ENCODE measurements at regions not wholly inside any gene's neighbourhood (a gene's known extent, or its start where the extent isn't known, plus 50 kb on each side); places are given as distances from the start of the nearest gene placed in this dataset.

DNA sequence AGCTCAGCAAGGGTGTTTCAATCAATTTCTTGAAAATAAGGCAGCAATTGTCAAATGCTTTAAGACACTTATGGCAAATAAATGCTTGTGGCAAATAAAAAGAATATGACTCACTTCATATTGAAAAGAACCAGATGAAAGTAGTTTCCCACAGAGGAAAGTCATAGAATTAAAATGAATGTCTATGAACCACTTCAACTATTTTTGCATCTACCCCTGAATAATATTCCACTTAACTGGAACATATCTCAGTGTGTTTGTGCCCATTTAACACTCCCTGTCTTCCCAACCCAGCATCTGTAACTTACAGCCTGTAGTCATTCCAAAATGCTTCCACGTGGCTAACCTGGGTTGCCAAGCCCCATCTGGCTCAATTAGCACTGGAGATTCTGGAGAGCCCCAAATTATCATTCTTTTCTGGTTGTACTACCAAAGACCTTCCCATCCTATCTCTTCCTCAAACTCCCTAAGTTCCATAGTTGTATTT is 84.7 kb downstream of the FEM1C start:
- TF ChIP-seq, protein P1, sequence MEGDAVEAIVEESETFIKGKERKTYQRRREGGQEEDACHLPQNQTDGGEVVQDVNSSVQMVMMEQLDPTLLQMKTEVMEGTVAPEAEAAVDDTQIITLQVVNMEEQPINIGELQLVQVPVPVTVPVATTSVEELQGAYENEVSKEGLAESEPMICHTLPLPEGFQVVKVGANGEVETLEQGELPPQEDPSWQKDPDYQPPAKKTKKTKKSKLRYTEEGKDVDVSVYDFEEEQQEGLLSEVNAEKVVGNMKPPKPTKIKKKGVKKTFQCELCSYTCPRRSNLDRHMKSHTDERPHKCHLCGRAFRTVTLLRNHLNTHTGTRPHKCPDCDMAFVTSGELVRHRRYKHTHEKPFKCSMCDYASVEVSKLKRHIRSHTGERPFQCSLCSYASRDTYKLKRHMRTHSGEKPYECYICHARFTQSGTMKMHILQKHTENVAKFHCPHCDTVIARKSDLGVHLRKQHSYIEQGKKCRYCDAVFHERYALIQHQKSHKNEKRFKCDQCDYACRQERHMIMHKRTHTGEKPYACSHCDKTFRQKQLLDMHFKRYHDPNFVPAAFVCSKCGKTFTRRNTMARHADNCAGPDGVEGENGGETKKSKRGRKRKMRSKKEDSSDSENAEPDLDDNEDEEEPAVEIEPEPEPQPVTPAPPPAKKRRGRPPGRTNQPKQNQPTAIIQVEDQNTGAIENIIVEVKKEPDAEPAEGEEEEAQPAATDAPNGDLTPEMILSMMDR (conservative IDR thresholded peaks at IDR 0.05; ENCODE audit: low read length), result no peak
- TF ChIP-seq EZH2phosphoT487 (IDR thresholded peaks at IDR 0.05; ENCODE audit: borderline replicate concordance, low read depth, low read length), result no peak
